ENCODE measurements at regions not wholly inside any gene's neighbourhood (a gene's known extent, or its start where the extent isn't known, plus 50 kb on each side); places are given as distances from the start of the nearest gene placed in this dataset.

DNA sequence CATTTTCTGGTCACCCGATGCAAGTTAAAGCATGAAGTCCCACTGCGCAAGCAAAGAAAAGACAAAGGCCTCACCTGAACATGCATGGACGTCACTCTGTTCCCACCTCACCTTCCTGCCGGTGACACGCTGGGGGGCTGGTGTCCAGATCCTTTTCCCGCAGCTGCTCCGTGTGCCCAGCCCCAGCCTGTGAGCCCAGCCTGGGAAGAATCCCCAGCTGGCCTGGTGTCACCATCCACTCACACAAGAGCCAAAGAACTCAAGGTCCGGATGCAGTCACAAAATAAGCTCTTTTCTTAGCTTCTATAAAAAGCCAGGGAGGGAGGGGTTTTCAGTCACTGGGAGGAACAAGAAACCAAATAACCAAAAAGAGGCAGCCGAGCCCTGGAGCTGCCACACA lies 249.9 kb downstream of the COL4A1 start:
- H3K9me3 ChIP-seq (ENCODE audit: control insufficient read depth in 4 of 4, low read length in 3 of 4): no peaks in the 10 kb centered on the region
- H3K36me3 ChIP-seq (ENCODE audit: control insufficient read depth in 4 of 4, insufficient read depth in 3 of 4, low read depth in 1 of 4, low read length in 3 of 4): no peaks in the 10 kb centered on the region
- H3K27me3 ChIP-seq (ENCODE audit: control insufficient read depth in 4 of 4, insufficient read depth in 4 of 4, low read length in 3 of 4): no peaks in the 10 kb centered on the region
- H3K4me3 ChIP-seq (ENCODE audit: low read depth in 1 of 3, low read length in 3 of 3): no peak overlapping the region
- WGBS: 84% methylated on average over 9 of the region's 9 CpGs
- TF ChIP-seq RAD21 (IDR thresholded peaks at IDR 0.05): no peak
- TF ChIP-seq GABPA (IDR thresholded peaks at IDR 0.05 in 1 of 2, conservative IDR thresholded peaks at IDR 0.05 in 1 of 2): no peak
- no peak for TF ChIP-seq EGR1 (IDR thresholded peaks at IDR 0.05; ENCODE audit: low read depth in 2 of 2)
- TF ChIP-seq HNF4A (conservative IDR thresholded peaks at IDR 0.05): no peak
- TF ChIP-seq, protein P1, sequence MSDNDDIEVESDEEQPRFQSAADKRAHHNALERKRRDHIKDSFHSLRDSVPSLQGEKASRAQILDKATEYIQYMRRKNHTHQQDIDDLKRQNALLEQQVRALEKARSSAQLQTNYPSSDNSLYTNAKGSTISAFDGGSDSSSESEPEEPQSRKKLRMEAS (IDR thresholded peaks at IDR 0.05): no peak
- no peak for TF ChIP-seq JUND (IDR thresholded peaks at IDR 0.05)
- no peak for TF ChIP-seq TAF1 (conservative IDR thresholded peaks at IDR 0.05)
- no peak for TF ChIP-seq HNF4G (IDR thresholded peaks at IDR 0.05)
- TF ChIP-seq, protein P2, sequence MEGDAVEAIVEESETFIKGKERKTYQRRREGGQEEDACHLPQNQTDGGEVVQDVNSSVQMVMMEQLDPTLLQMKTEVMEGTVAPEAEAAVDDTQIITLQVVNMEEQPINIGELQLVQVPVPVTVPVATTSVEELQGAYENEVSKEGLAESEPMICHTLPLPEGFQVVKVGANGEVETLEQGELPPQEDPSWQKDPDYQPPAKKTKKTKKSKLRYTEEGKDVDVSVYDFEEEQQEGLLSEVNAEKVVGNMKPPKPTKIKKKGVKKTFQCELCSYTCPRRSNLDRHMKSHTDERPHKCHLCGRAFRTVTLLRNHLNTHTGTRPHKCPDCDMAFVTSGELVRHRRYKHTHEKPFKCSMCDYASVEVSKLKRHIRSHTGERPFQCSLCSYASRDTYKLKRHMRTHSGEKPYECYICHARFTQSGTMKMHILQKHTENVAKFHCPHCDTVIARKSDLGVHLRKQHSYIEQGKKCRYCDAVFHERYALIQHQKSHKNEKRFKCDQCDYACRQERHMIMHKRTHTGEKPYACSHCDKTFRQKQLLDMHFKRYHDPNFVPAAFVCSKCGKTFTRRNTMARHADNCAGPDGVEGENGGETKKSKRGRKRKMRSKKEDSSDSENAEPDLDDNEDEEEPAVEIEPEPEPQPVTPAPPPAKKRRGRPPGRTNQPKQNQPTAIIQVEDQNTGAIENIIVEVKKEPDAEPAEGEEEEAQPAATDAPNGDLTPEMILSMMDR (IDR thresholded peaks at IDR 0.05; ENCODE audit: low read depth, low read length, missing input control): no peak
- TF ChIP-seq, protein P3, sequence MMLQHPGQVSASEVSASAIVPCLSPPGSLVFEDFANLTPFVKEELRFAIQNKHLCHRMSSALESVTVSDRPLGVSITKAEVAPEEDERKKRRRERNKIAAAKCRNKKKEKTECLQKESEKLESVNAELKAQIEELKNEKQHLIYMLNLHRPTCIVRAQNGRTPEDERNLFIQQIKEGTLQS (IDR thresholded peaks at IDR 0.05): no peak
- TF ChIP-seq, protein P4, sequence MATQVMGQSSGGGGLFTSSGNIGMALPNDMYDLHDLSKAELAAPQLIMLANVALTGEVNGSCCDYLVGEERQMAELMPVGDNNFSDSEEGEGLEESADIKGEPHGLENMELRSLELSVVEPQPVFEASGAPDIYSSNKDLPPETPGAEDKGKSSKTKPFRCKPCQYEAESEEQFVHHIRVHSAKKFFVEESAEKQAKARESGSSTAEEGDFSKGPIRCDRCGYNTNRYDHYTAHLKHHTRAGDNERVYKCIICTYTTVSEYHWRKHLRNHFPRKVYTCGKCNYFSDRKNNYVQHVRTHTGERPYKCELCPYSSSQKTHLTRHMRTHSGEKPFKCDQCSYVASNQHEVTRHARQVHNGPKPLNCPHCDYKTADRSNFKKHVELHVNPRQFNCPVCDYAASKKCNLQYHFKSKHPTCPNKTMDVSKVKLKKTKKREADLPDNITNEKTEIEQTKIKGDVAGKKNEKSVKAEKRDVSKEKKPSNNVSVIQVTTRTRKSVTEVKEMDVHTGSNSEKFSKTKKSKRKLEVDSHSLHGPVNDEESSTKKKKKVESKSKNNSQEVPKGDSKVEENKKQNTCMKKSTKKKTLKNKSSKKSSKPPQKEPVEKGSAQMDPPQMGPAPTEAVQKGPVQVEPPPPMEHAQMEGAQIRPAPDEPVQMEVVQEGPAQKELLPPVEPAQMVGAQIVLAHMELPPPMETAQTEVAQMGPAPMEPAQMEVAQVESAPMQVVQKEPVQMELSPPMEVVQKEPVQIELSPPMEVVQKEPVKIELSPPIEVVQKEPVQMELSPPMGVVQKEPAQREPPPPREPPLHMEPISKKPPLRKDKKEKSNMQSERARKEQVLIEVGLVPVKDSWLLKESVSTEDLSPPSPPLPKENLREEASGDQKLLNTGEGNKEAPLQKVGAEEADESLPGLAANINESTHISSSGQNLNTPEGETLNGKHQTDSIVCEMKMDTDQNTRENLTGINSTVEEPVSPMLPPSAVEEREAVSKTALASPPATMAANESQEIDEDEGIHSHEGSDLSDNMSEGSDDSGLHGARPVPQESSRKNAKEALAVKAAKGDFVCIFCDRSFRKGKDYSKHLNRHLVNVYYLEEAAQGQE (IDR thresholded peaks at IDR 0.05): no peak
- no peak for TF ChIP-seq FOXA2 (IDR thresholded peaks at IDR 0.05)
- TF ChIP-seq, protein P5, sequence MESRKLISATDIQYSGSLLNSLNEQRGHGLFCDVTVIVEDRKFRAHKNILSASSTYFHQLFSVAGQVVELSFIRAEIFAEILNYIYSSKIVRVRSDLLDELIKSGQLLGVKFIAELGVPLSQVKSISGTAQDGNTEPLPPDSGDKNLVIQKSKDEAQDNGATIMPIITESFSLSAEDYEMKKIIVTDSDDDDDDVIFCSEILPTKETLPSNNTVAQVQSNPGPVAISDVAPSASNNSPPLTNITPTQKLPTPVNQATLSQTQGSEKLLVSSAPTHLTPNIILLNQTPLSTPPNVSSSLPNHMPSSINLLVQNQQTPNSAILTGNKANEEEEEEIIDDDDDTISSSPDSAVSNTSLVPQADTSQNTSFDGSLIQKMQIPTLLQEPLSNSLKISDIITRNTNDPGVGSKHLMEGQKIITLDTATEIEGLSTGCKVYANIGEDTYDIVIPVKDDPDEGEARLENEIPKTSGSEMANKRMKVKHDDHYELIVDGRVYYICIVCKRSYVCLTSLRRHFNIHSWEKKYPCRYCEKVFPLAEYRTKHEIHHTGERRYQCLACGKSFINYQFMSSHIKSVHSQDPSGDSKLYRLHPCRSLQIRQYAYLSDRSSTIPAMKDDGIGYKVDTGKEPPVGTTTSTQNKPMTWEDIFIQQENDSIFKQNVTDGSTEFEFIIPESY (IDR thresholded peaks at IDR 0.05): no peak
- no peak for TF ChIP-seq RXRA (IDR thresholded peaks at IDR 0.05)
- no peak for TF ChIP-seq NR2F2 (IDR thresholded peaks at IDR 0.05)
- no peak for TF ChIP-seq YY1 (IDR thresholded peaks at IDR 0.05)
- H3K4me1 ChIP-seq (ENCODE audit: control insufficient read depth in 4 of 4, insufficient read depth in 4 of 4, low read length in 3 of 4): peaks cover 2 to 9% (median 6%) of the 10 kb centered on the region in 4 donors
- no peak overlapping the region for H3K9ac ChIP-seq (ENCODE audit: low read depth in 1 of 2, low read length in 2 of 2)
- no peak overlapping the region for H3K27ac ChIP-seq (ENCODE audit: low read depth in 1 of 2, low read length in 2 of 2)
- DNase-seq (ENCODE audit: low spot score): no peak

DNA sequence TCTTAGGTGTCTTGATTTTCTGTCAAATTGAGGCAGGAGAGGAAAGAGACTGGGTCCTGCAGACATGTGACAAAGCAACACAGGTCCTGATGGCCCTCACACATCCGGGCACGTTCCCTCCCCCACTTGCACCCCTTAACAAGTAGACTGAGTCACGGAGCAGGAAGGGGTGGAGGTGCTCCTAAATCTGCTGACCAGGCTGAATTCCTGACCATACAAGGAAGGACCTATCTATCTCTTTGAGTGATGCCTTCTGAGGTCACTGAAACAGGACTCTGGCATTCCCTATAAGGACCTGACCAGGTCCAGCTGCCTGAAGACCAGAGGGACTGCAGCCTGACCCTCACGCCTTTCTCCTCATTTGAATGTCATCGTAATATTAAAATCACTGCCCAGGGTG lies 250.3 kb downstream of the COL4A1 start:
- DNase-seq (ENCODE audit: low spot score): no peak
- H3K36me3 ChIP-seq (ENCODE audit: control insufficient read depth in 4 of 4, insufficient read depth in 3 of 4, low read depth in 1 of 4, low read length in 3 of 4): no peaks in the 10 kb centered on the region
- 88% methylated on average over 5 of the region's 5 CpGs for WGBS
- TF ChIP-seq, protein P4 (IDR thresholded peaks at IDR 0.05): no peak
- TF ChIP-seq SP1 (IDR thresholded peaks at IDR 0.05) (no peak), RAD21 (IDR thresholded peaks at IDR 0.05) (no peak), JUND (IDR thresholded peaks at IDR 0.05) (no peak), NR2F2 (IDR thresholded peaks at IDR 0.05) (no peak), FOXA2 (IDR thresholded peaks at IDR 0.05) (no peak), GABPA (IDR thresholded peaks at IDR 0.05 in 1 of 2, conservative IDR thresholded peaks at IDR 0.05 in 1 of 2) (no peak)
- TF ChIP-seq, protein P3 (IDR thresholded peaks at IDR 0.05): no peak
- TF ChIP-seq, protein P1 (IDR thresholded peaks at IDR 0.05): no peak
- TF ChIP-seq, protein P2 (IDR thresholded peaks at IDR 0.05; ENCODE audit: low read depth, low read length, missing input control): no peak

More for the DNA sequence above, 250.3 kb downstream of the COL4A1 start:
- H3K9ac ChIP-seq (ENCODE audit: low read depth in 1 of 2, low read length in 2 of 2): no peak overlapping the region
- no peak overlapping the region for H3K4me3 ChIP-seq (ENCODE audit: low read depth in 1 of 3, low read length in 3 of 3)
- H3K27ac ChIP-seq (ENCODE audit: low read depth in 1 of 2, low read length in 2 of 2): no peak overlapping the region
- no peaks in the 10 kb centered on the region for H3K9me3 ChIP-seq (ENCODE audit: control insufficient read depth in 4 of 4, low read length in 3 of 4)
- peaks cover 0 to 5% (median 2%) of the 10 kb centered on the region in 4 donors for H3K4me1 ChIP-seq (ENCODE audit: control insufficient read depth in 4 of 4, insufficient read depth in 4 of 4, low read length in 3 of 4)
- no peaks in the 10 kb centered on the region for H3K27me3 ChIP-seq (ENCODE audit: control insufficient read depth in 4 of 4, insufficient read depth in 4 of 4, low read length in 3 of 4)
